Suprapubic skin (tissue), 4 donors: ENCODE measurements at regions not wholly inside any gene's neighbourhood (a gene's known extent, or its start where the extent isn't known, plus 50 kb on each side); places are given as distances from the start of the nearest gene placed in this dataset.

Experiments used
- CTCF ChIP-seq, 2 donors: fragments of 200-600 bp in 1 of 2; fragments of 450-650 bp in 1 of 2; sonication (generic) in 1 of 2; IDR thresholded peaks; one replicate each; pipeline ENCODE4 v1.5.1; 2016 to 2019; ENCODE audit warnings: antibody characterized with exemption in 2 of 2, mild to moderate bottlenecking in 1 of 2, moderate library complexity in 1 of 2
- EP300 ChIP-seq: sonication (generic); formaldehyde crosslinking; IDR thresholded peaks from one replicate; pipeline ENCODE4 v1.6.1; 2017; ENCODE audit warnings: antibody characterized with exemption
- POLR2A ChIP-seq, 2 donors: fragments of 450-650 bp; IDR thresholded peaks; one replicate each; pipeline ENCODE4 v1.6.1; 2017; ENCODE audit warnings: antibody characterized with exemption in 2 of 2, mild to moderate bottlenecking in 2 of 2, moderate library complexity in 2 of 2
- POLR2AphosphoS5 ChIP-seq, 3 donors: sonication (generic); formaldehyde crosslinking; IDR thresholded peaks; one replicate each; pipeline ENCODE4 v1.6.1; 2017; ENCODE audit warnings: antibody characterized with exemption in 3 of 3

GRCh38 chr7:18212758-18213157, 185.1 kb upstream of the PRPS1L1 start:
- TF ChIP-seq POLR2AphosphoS5 (IDR thresholded peaks at IDR 0.05) (no peak), CTCF (IDR thresholded peaks at IDR 0.05) (no peak), POLR2A (IDR thresholded peaks at IDR 0.05) (no peak), EP300 (no peak)
